Gastroesophageal sphincter (tissue), 3 donors: ENCODE measurements at regions not wholly inside any gene's neighbourhood (a gene's known extent, or its start where the extent isn't known, plus 50 kb on each side); places are given as distances from the start of the nearest gene placed in this dataset.

Source experiments
- CTCF ChIP-seq, 4 experiments: fragments of 200-600 bp in 2 of 4; fragments of 450-650 bp in 2 of 4; sonication (generic) in 1 of 4; IDR thresholded peaks; one replicate each; pipeline ENCODE4 v1.5.1; 2017 to 2019; ENCODE audit warnings: antibody characterized with exemption in 4 of 4, mild to moderate bottlenecking in 2 of 4, moderate library complexity in 2 of 4
- POLR2A ChIP-seq, 2 donors: fragments of 450-650 bp; IDR thresholded peaks; one replicate each; pipeline ENCODE4 v1.6.1; 2017; ENCODE audit warnings: antibody characterized with exemption in 2 of 2, mild to moderate bottlenecking in 2 of 2, moderate library complexity in 1 of 2
- POLR2AphosphoS5 ChIP-seq: sonication (generic); formaldehyde crosslinking; IDR thresholded peaks from one replicate; pipeline ENCODE4 v1.6.1; 2017; ENCODE audit warnings: antibody characterized with exemption

- no peak for TF ChIP-seq POLR2A (IDR thresholded peaks at IDR 0.05)
- no peak for TF ChIP-seq CTCF (IDR thresholded peaks at IDR 0.05)
- TF ChIP-seq POLR2AphosphoS5: no peak
These were observed 394.7 kb downstream of the SOX9 start for GRCh38 chr17:72515291-72516065.
